GM23338 (cell line): ENCODE measurements at regions not wholly inside any gene's neighbourhood (a gene's known extent, or its start where the extent isn't known, plus 50 kb on each side); places are given as distances from the start of the nearest gene placed in this dataset.

Source experiments
- ATAC-seq: fragments of 200-7000 bp; cut with Tn5 transposase; 3 replicates; pipeline ENCODE4 v1.9.1; 2020
- DNase-seq: peaks from one replicate; pipeline ENCODE4 v3.0.0-alpha.2; 2015; ENCODE audit warnings: low spot score
- H2AFZ ChIP-seq: fragments of 200-600 bp; sonication (generic); 2 replicates; pipeline ENCODE4 v1.8.0; 2016; ENCODE audit warnings: antibody characterized with exemption, mild to moderate bottlenecking, moderate library complexity
- H3F3A ChIP-seq: fragments of 200-600 bp; sonication (generic); replicated peaks from 2 replicates; pipeline ENCODE4 v1.8.0; 2017; ENCODE audit warnings: antibody characterized with exemption, mixed run types, low read depth
- H3K27ac ChIP-seq: fragments of 200-600 bp; sonication (generic); 2 replicates; pipeline ENCODE4 v1.6.1; 2016; ENCODE audit warnings: low read depth
- H3K27me3 ChIP-seq: fragments of 200-600 bp; sonication (generic); 2 replicates; pipeline ENCODE4 v1.8.0; 2016; ENCODE audit warnings: mild to moderate bottlenecking, mixed run types, moderate library complexity; ENCODE audit not compliant: insufficient read depth
- H3K36me3 ChIP-seq: fragments of 200-600 bp; sonication (generic); 2 replicates; pipeline ENCODE4 v1.8.0; 2016; ENCODE audit warnings: mild to moderate bottlenecking; ENCODE audit not compliant: insufficient read depth
- H3K4me1 ChIP-seq: fragments of 200-600 bp; sonication (generic); 2 replicates; pipeline ENCODE4 v1.8.0; 2016; ENCODE audit warnings: mild to moderate bottlenecking, moderate library complexity; ENCODE audit not compliant: insufficient read depth
- H3K4me2 ChIP-seq: fragments of 200-600 bp; sonication (generic); 2 replicates; pipeline ENCODE4 v1.7.1; 2017; ENCODE audit warnings: mixed run types
- H3K4me3 ChIP-seq: fragments of 200-600 bp; sonication (generic); 2 replicates; pipeline ENCODE4 v1.6.1; 2016; ENCODE audit warnings: mixed run types
- H3K79me2 ChIP-seq: fragments of 200-600 bp; sonication (generic); replicated peaks from 2 replicates; pipeline ENCODE4 v1.8.0; 2017; ENCODE audit warnings: mild to moderate bottlenecking; ENCODE audit not compliant: insufficient read depth
- H3K9me2 ChIP-seq: fragments of 200-600 bp; sonication (generic); 2 replicates; pipeline ENCODE4 v1.8.0; 2017; ENCODE audit not compliant: insufficient read depth
- H4K20me1 ChIP-seq: fragments of 200-600 bp; sonication (generic); replicated peaks from 2 replicates; pipeline ENCODE4 v1.8.0; 2017; ENCODE audit warnings: mild to moderate bottlenecking; ENCODE audit not compliant: insufficient read depth
- H3K27ac Mint-ChIP-seq: 2 replicates; pipeline ENCODE4 v1.8.0; 2020; ENCODE audit warnings: inconsistent platforms, mild to moderate bottlenecking, moderate library complexity, mixed read lengths
- H3K27me3 Mint-ChIP-seq: 3 replicates; pipeline ENCODE4 v1.8.0; 2022; ENCODE audit warnings: low read depth, mild to moderate bottlenecking, moderate library complexity, mixed read lengths, inconsistent platforms; ENCODE audit not compliant: insufficient read depth, poor library complexity
- H3K36me3 Mint-ChIP-seq: 3 replicates; pipeline ENCODE4 v1.8.0; 2021; ENCODE audit warnings: low read depth, mild to moderate bottlenecking, inconsistent platforms, moderate library complexity, mixed read lengths
- H3K4me1 Mint-ChIP-seq: 3 replicates; pipeline ENCODE4 v1.8.0; 2020; ENCODE audit warnings: mild to moderate bottlenecking, inconsistent platforms, mixed read lengths
- H3K4me3 Mint-ChIP-seq: 3 replicates; pipeline ENCODE4 v1.8.0; 2021; ENCODE audit warnings: moderate library complexity, mild to moderate bottlenecking, inconsistent platforms, mixed read lengths
- H3K9me3 Mint-ChIP-seq: 3 replicates; pipeline ENCODE4 v1.8.0; 2020; ENCODE audit warnings: moderate library complexity, mild to moderate bottlenecking, inconsistent platforms, mixed read lengths
- CREB1 ChIP-seq: fragments of 250-450 bp; sonication (Bioruptor Pico); IDR thresholded peaks from 2 replicates; pipeline ENCODE4 v1.5.0; 2020; ENCODE audit warnings: low read depth, mild to moderate bottlenecking, moderate library complexity
- CTCF ChIP-seq, 2 experiments: fragments of 200-600 bp in 1 of 2; sonication (generic) in 1 of 2; conservative IDR thresholded peaks; 2 replicates each; pipeline versions ENCODE4 v1.5.1 to v1.6.1; 2016 to 2017; ENCODE audit warnings: antibody characterized with exemption in 2 of 2, low read depth in 2 of 2, mild to moderate bottlenecking in 2 of 2, moderate library complexity in 1 of 2
- EZH2 ChIP-seq: fragments of 200-600 bp; sonication (generic); IDR thresholded peaks from one replicate; pipeline ENCODE4 v1.8.0; 2017; ENCODE audit warnings: antibody characterized with exemption, mild to moderate bottlenecking, low read depth; ENCODE audit not compliant: unreplicated experiment
- EZH2phosphoT487 ChIP-seq: fragments of 200-600 bp; sonication (generic); IDR thresholded peaks from one replicate; pipeline ENCODE4 v1.8.1; 2018; ENCODE audit warnings: antibody characterized with exemption; ENCODE audit not compliant: unreplicated experiment
- JUNB ChIP-seq: IDR thresholded peaks from one replicate; pipeline ENCODE4 v1.6.1; 2016; ENCODE audit warnings: antibody characterized with exemption; ENCODE audit not compliant: unreplicated experiment
- NANOG ChIP-seq: IDR thresholded peaks from 2 replicates; pipeline ENCODE4 v1.6.1; 2016; ENCODE audit warnings: antibody characterized with exemption, borderline replicate concordance
- POLR2AphosphoS5 ChIP-seq: IDR thresholded peaks from 2 replicates; pipeline ENCODE4 v1.6.1; 2016; ENCODE audit warnings: antibody characterized with exemption, low read depth
- REST ChIP-seq: IDR thresholded peaks from one replicate; pipeline ENCODE4 v1.6.1; 2018; ENCODE audit warnings: antibody characterized with exemption; ENCODE audit not compliant: unreplicated experiment
- STAT1 ChIP-seq: IDR thresholded peaks from one replicate; pipeline ENCODE4 v1.6.1; 2016; ENCODE audit warnings: antibody characterized with exemption; ENCODE audit not compliant: unreplicated experiment
- ZNF114 ChIP-seq: fragments of 250-450 bp; sonication (Bioruptor Pico); IDR thresholded peaks from 2 replicates; pipeline ENCODE4 v1.5.0; 2020; ENCODE audit warnings: mild to moderate bottlenecking, moderate library complexity
- ZNF331 ChIP-seq: fragments of 250-450 bp; sonication (Bioruptor Pico); IDR thresholded peaks from 2 replicates; pipeline ENCODE4 v1.5.0; 2020; ENCODE audit warnings: low read depth, mild to moderate bottlenecking, moderate library complexity
- ZNF462 ChIP-seq: fragments of 250-450 bp; sonication (Bioruptor Pico); IDR thresholded peaks from 2 replicates; pipeline ENCODE4 v1.5.0; 2020; ENCODE audit warnings: mild to moderate bottlenecking, moderate library complexity
- TF ChIP-seq, protein P1 (sequence below): IDR thresholded peaks from 2 replicates; pipeline ENCODE4 v1.6.1; 2016; ENCODE audit warnings: antibody characterized with exemption

DNA sequence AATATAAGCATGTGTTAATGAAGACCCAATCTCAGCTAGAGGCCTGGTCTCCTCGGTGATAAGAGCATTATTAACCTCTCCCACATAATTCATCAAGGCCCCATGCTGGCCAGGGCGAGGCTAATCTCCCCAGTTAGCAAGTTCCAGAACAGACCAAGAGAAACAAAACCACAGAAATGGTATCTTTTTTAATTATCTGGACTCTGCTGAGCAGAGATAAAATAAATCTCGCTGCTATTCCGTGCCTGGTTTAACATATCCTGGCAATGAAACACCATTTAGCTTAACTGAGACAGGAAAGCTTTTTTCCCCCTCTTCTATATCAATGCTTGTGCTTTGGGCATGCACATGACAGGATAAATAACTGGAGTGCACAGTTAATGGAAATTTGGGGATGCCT, 72.5 kb upstream of the ARHGEF3 start:
- Mint-ChIP-seq H3K9me3 (no peaks in the 10 kb centered on the region), H3K4me3 (no peak overlapping the region), H3K36me3 (no peaks in the 10 kb centered on the region), H3K27ac (no peak overlapping the region), H3K4me1 (peaks cover 19% of the 10 kb centered on the region), H3K27me3 (peaks cover 4% of the 10 kb centered on the region)
- no peaks in the 10 kb centered on the region for H3K9me2 ChIP-seq
- ATAC-seq, result no peak
- H3K4me1 ChIP-seq, result peaks cover 20% of the 10 kb centered on the region
- no peak for DNase-seq
- H3K27me3 ChIP-seq, result no peaks in the 10 kb centered on the region
- TF ChIP-seq, protein P1, sequence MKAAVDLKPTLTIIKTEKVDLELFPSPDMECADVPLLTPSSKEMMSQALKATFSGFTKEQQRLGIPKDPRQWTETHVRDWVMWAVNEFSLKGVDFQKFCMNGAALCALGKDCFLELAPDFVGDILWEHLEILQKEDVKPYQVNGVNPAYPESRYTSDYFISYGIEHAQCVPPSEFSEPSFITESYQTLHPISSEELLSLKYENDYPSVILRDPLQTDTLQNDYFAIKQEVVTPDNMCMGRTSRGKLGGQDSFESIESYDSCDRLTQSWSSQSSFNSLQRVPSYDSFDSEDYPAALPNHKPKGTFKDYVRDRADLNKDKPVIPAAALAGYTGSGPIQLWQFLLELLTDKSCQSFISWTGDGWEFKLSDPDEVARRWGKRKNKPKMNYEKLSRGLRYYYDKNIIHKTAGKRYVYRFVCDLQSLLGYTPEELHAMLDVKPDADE, result no peak
- TF ChIP-seq ZNF114 (CRISPR knock-in tag), result no peak
- TF ChIP-seq JUNB, result no peak
- TF ChIP-seq EZH2, result no peak
- no peak for TF ChIP-seq ZNF331 (CRISPR knock-in tag)
- no peak for TF ChIP-seq POLR2AphosphoS5
- TF ChIP-seq ZNF462, result no peak
- no peak for TF ChIP-seq CTCF (conservative IDR thresholded peaks at IDR 0.05; ENCODE audit: low read depth in 2 of 2)
- TF ChIP-seq EZH2phosphoT487, result no peak
- no peak for TF ChIP-seq NANOG
- TF ChIP-seq REST, result no peak
- no peak for TF ChIP-seq CREB1
- TF ChIP-seq STAT1, result no peak
- H3K36me3 ChIP-seq, result no peaks in the 10 kb centered on the region
- no peak overlapping the region for H2AFZ ChIP-seq
- H3F3A ChIP-seq, result no peaks in the 10 kb centered on the region
- no peaks in the 10 kb centered on the region for H3K79me2 ChIP-seq
- H3K27ac ChIP-seq, result no peak overlapping the region
- H3K4me2 ChIP-seq, result no peak overlapping the region
- H4K20me1 ChIP-seq, result no peaks in the 10 kb centered on the region
- H3K4me3 ChIP-seq, result no peak overlapping the region
